Urinary bladder (tissue), 3 donors: ENCODE measurements at regions not wholly inside any gene's neighbourhood (a gene's known extent, or its start where the extent isn't known, plus 50 kb on each side); places are given as distances from the start of the nearest gene placed in this dataset.
A peak's percentile ranks its signal among the peaks of the same experiment; 100 is the strongest.
"Not testable (repeated sequence)": the region's sequence is repeated elsewhere in the genome, so short reads cannot be mapped to it uniquely, and the experiment has no call there.

Source experiments
- DNase-seq: peaks from one replicate; pipeline ENCODE4 v3.0.0-alpha.2; 2015; ENCODE audit errors: extremely low spot score
- H3K27ac ChIP-seq: one replicate; pipeline ENCODE4 v1.5.1; 2013; ENCODE audit warnings: low read depth, mild to moderate bottlenecking, moderate library complexity
- H3K36me3 ChIP-seq: one replicate; pipeline ENCODE4 v1.6.1; 2013; ENCODE audit warnings: mild to moderate bottlenecking, moderate library complexity; ENCODE audit not compliant: insufficient read depth
- H3K4me1 ChIP-seq: one replicate; pipeline ENCODE4 v1.6.1; 2013; ENCODE audit warnings: mild to moderate bottlenecking, moderate library complexity; ENCODE audit not compliant: insufficient read depth
- H3K4me3 ChIP-seq: one replicate; pipeline ENCODE4 v1.5.1; 2013; ENCODE audit warnings: low read depth, low read length
- WGBS: extraction: QIAGEN DNeasy Blood & Tissue Kit; methylation state at CpG from one replicate; pipeline ENCODE4 v1.1.7; 2013; 5-methylcytosine and 5-hydroxymethylcytosine counted together
- donor health status: healthy with polysubstance abuse.
- donor health status: healthy.

DNA sequence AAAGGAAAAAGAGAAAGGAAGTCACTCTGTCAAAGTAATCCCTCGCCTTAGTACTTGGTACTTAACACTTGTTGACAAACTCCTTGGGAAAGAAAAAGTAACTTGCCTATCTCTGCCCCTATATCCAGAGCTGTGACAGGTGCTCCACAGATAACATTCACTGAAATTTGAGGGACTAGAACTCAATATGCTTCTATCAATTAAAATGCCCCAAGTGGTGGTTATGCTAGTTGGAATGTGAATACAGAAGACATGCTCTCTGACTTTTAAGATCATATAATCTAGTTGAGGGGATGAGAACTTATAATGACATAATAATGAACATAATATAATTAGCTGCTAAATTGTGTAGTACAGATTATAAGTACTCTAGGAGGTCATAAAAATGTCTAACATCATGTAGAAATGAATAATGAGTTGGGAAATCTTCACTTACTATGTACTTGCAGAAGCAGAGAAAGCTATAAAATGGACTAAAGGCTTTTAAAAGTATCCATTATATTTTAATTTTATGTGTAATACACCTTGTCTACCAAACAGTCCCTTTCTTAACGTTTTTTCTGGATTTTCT, 153.1 kb upstream of the CCDC54 start:
- Histone ChIP-seq H3K4me1 (no peaks in the 10 kb centered on the region), H3K27ac (no peak overlapping the region), H3K36me3 (no peaks in the 10 kb centered on the region), H3K4me3 (no peak overlapping the region)
- WGBS = 65% methylated on average over 2 of the region's 2 CpGs
- no peak for DNase-seq

DNA sequence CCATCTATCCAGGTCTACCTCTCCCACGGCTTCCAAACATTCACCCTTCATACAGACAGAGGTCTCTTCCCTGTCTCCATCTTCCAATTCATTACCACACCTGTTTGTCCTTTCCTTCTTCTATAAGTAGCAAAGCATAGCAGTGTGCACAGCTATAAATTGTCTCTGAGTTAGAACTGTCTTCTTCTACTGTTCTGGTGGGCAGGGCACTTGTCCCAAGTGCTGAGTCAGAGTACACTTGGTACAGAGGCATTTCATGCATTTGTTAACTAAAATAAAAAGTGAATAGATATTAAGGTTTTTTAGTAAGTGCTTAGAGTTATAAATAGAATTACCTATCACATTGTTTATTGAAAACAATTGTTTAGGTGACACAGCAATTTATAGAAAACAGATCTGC, 150.1 kb upstream of the CCDC54 start:
- no peak for DNase-seq
- H3K36me3 ChIP-seq = no peaks in the 10 kb centered on the region
- H3K4me3 ChIP-seq = no peak overlapping the region
- no peaks in the 10 kb centered on the region for H3K4me1 ChIP-seq
- no peak overlapping the region for H3K27ac ChIP-seq
- 87% methylated on average over 1 of the region's 1 CpG for WGBS

DNA sequence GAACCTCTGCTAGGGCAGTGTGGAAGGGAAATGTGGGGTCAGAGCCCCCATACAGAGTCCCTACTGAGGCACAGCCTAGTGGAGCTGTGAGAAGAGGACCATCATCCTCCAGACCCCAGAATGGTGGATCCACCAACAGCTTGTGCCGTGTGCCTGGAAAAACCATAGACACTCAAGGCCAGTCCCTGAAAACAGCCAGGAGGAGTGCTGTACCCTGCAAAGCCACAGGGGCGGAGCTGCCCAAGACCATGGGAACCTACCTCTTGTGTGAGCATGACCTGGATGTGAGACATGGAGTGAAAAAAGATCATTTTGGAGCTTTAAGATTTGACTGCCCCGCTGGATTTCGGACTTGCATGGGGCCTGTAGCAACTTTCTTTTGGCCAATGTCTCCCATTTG, 143.4 kb upstream of the CCDC54 start:
- H3K4me3 ChIP-seq, H3K27ac ChIP-seq, H3K4me1 ChIP-seq, H3K36me3 ChIP-seq, DNase-seq: not testable (repeated sequence)
- 97% methylated on average over 4 of the region's 4 CpGs for WGBS

DNA sequence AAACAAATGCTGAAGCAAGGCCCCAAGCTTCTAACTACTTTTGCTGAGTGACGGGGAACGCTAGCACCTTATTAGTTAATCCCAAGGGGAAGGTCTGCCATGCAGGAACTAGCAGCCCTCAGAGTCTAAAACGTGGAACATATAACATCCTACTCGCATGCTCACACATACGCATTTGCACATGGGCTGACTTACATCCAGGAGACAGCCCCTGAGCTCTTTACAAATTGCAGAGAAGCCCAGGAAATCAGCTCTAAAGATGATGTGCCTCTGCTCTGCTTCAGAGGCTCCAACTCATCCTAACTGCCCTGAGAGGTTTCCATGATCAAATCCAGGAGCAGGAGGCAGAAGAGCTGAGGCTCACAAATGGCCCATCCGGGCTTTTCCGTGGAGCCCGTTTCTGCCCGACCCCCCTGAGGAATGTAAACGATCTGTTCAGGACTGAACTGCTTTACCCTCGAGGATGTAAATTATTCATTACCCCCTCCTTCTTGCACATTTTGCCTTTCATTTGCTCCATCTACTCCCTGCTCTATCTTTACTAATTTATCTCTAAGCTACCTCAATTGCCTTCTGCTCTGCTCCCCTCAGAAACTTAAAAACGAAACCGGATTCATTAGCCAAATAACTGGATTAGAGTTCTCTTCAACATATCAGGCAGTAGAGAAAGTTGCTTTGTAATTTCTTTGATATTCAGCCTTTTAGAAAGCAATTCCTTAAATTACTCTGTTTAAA, 141.9 kb upstream of the CCDC54 start:
- Histone ChIP-seq H3K36me3 (no peaks in the 10 kb centered on the region), H3K4me3 (peak overlapping the region; percentile 31), H3K4me1 (no peaks in the 10 kb centered on the region), H3K27ac (no peak overlapping the region)
- no peak for DNase-seq
- 34% methylated on average over 13 of the region's 13 CpGs for WGBS

DNA sequence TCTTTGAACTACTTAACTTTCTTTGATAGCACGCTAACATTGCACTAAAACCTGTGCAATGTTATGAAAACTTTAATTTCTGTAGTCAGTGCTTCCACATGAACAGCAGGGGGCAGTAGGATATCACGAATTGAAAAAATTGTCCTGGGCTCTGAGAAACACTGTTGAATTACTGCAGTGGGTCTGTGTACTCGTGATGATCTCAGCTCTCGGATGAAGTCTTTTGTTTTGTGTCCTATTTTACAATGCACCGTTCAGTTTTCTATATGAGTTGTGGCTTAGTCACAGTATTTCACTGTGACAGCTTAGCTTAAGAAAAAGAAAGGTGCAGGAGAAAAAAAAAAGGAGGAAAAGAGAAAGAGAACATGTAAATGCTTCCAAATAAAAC, 141.3 kb upstream of the CCDC54 start:
- no peaks in the 10 kb centered on the region for H3K36me3 ChIP-seq
- under 1% methylated on average over 5 of the region's 5 CpGs for WGBS
- no peaks in the 10 kb centered on the region for H3K4me1 ChIP-seq
- DNase-seq = peak; percentile 85
- no peak overlapping the region for H3K27ac ChIP-seq
- peak overlapping the region; percentile 31 for H3K4me3 ChIP-seq

DNA sequence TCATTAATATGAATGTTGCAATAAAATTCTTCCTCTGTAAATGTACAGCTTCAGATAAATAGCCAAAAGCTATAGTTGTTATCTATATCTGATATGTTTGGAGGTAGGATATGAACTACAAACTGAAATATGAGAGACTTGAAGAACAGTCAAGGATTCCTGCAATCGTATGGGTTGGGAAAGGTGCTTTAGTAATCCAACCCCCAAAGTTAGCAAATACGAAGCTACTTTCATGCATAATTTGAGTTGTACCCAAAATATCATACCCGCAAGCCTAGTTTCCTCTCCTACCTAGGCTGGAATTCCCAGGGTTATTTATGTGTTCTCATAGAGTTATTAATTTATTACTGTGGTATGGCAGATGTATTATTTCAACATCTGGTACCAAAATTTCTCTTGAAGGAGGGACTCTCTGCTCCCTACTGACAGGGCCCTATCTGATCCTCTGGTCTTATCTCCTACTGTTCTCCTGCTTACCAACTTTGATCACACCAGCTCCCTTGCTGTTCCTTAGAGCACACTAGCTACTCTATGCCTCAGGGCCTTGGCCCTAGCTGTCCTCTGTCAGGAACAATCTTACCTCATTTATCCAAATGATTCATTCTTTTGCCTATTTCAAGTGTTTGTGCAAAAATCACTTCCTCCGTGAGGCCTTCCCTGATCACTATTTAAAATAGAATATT, 140.4 kb upstream of the CCDC54 start:
- no peaks in the 10 kb centered on the region for H3K36me3 ChIP-seq
- 85% methylated on average over 4 of the region's 4 CpGs for WGBS
- no peak for DNase-seq
- H3K4me3 ChIP-seq = no peak overlapping the region
- H3K27ac ChIP-seq = no peak overlapping the region
- no peaks in the 10 kb centered on the region for H3K4me1 ChIP-seq

DNA sequence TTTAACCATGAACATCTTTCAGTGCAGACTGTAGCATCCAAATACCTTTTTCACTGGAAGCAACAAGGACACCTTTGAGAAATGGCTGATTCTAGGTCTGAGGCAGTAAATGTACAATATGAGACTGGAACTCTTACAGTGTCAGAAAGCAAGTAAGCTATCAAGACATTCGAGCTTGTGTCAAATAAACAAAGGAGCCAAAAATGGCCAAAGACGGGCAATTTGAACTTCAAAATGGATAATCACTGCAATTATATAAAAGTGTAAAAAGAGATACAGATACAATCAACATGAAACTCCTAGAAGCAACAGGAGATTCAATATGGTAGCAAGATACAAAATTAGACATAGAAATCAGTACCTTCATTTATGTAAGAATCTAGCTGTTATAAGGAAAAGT, 138.5 kb upstream of the CCDC54 start:
- Histone ChIP-seq H3K36me3 (no peaks in the 10 kb centered on the region), H3K4me1 (no peaks in the 10 kb centered on the region), H3K4me3 (no peak overlapping the region), H3K27ac (no peak overlapping the region)
- 85% methylated on average over 2 of the region's 2 CpGs for WGBS
- DNase-seq = no peak

DNA sequence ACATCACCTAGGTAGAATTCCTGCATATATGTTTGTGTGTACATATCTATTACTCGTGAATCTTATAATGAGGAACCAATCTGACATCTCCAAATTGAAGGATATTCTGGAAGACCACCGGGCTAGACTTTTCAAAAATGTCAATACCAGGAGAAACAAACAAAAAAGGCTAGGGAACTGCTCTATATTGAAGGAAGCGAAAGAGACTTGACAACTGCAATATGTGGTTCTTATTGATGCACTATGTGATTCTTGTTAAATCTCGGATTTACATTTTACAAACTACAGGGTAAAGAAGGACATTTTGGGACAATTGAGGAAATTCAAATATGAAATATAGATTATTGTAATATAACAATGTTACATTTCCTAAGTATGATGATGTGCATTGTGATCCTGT, 137.5 kb upstream of the CCDC54 start:
- 88% methylated on average over 4 of the region's 4 CpGs for WGBS
- no peak overlapping the region for H3K27ac ChIP-seq

DNA sequence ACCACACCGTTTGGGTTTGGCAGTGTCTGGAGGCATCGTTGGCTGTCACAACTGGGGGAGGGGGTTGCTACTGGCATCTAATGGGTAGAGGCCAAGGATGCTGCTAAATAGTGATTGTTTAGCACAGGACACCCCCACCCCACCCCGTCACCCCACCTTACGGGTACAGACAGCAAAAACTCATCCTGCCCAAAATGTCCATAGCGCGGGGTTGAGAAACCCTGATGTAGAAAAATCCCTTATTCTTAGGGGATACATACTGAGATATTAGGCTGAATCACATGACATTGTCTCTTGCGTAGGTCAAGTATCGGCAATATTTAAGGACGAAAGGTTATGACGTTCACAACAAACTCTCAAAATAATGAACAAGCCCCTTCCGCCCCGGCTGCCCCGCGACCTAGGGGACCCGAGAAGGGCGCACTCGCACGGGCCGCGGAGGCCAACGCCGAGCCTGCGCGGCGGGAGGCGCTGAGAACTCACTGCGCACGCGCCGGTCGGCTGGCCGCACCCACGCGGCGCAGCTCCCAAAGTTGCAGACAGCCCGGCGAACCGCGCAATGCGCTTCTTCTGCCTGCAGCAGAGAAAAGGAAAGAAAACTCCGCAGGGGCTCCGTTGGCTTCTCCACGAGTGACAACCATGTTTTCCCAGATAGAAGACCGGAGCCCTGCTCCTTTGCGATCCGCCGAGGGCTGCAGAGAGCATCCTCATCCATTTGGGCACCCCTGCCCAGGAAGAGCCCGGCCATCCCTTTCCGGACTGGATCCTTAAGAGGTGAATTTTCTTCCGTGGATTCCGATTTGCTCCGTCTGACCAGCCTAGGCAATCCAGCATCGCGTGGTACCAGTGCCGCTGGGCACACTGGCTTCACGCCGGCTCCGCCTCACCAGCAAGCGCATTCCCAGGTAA, 136.8 kb upstream of the CCDC54 start:
- H3K4me1 ChIP-seq = no peaks in the 10 kb centered on the region
- under 1% methylated on average over 59 of the region's 59 CpGs for WGBS
- peak; percentile 52 for DNase-seq

More for the DNA sequence above, 137.5 kb upstream of the CCDC54 start:
- no peaks in the 10 kb centered on the region for H3K36me3 ChIP-seq
- H3K4me3 ChIP-seq = peak overlapping the region; percentile 71
- no peak for DNase-seq
- no peaks in the 10 kb centered on the region for H3K4me1 ChIP-seq

DNA sequence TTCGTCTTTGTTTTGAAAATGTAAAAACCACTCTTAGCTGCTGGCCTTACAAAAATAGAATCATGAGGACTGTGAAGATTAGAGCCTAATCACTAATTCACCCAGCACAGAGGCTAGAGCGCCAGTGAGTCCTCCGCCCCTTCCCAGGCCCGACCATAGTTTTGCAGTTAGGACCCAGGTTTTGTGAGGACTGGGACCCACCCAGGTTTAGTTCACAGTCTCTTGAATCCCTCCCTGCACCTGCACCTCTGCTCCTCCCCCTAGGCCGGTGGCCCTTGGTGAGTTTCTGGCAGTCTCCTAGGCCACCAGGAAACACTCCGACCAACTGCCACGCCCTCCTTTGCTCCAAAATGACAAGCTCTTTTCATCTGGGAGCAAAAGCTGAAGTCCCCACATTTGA, 136.0 kb upstream of the CCDC54 start:
- 3% methylated on average over 7 of the region's 7 CpGs for WGBS
- Histone ChIP-seq H3K27ac (no peak overlapping the region), H3K36me3 (no peaks in the 10 kb centered on the region), H3K4me3 (peak overlapping the region; percentile 71), H3K4me1 (no peaks in the 10 kb centered on the region)
- no peak for DNase-seq

More for the DNA sequence above, 136.8 kb upstream of the CCDC54 start:
- peak overlapping the region; percentile 71 for H3K4me3 ChIP-seq
- no peaks in the 10 kb centered on the region for H3K36me3 ChIP-seq
- peak overlapping the region; percentile 35 for H3K27ac ChIP-seq

DNA sequence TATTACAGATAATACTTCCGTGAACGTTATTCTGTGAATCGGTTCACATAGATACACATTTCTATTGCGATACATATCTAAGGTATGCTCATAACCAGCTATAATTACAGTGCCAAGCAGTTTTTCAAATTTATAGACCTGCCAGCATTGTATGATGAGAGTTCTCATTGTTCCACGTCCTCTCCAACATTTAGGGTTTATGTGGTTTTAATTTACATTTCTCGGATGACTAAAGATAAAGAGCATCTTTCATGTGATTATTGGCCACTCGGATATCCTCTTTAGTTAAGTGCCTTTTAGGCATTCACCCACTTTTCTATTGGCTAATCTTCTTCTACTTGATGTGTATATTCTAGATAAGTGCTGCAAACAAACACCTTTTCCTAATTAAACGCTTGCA, 134.7 kb upstream of the CCDC54 start:
- Histone ChIP-seq H3K4me3 (no peak overlapping the region), H3K27ac (no peak overlapping the region), H3K36me3 (no peaks in the 10 kb centered on the region), H3K4me1 (no peaks in the 10 kb centered on the region)
- no peak for DNase-seq
- WGBS = 37% methylated on average over 8 of the region's 8 CpGs

DNA sequence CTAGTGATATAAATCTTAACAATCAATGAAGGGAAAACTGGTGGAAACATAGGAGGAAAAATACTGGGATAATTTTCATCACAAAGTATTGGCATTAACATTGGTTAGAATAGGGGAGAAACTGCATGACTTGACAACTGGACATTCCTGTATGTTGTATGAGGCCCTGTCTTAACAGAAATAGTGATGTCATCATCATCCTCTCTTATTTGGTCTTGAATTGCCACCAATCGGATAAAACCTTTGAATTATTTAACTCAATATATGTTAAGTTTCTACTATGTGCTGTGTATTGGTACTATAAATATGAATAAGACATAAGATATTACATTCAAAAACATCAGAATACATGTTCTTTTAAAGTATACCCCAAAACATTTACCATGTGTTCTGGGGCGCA, 130.1 kb upstream of the CCDC54 start:
- no peaks in the 10 kb centered on the region for H3K36me3 ChIP-seq
- 98% methylated on average over 2 of the region's 2 CpGs for WGBS
- H3K4me3 ChIP-seq = no peak overlapping the region
- no peak for DNase-seq
- H3K4me1 ChIP-seq = no peaks in the 10 kb centered on the region
- H3K27ac ChIP-seq = no peak overlapping the region

DNA sequence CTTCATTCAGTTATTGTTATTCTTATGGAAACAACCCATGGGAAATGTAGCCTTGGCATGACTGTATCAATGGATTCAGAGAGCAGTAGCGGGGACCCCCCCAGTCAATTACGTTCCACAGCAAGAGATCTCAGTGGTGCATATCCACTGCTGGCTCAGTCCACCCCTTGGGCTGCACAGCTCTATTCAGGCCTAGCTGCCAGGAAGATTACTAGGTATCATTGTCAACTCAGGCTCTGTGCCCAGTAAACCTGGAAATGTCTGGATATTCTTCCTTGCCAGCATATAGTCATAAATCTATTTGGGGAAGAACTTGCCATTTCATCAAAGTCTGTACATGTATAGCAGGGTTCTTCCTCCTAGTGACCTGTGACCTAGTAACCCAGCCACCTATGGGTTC, 128.1 kb upstream of the CCDC54 start:
- WGBS = 98% methylated on average over 2 of the region's 2 CpGs
- H3K4me3 ChIP-seq = no peak overlapping the region
- H3K4me1 ChIP-seq = no peaks in the 10 kb centered on the region
- DNase-seq = no peak
- no peak overlapping the region for H3K27ac ChIP-seq
- no peaks in the 10 kb centered on the region for H3K36me3 ChIP-seq
